ENCODE measurements at regions not wholly inside any gene's neighbourhood (a gene's known extent, or its start where the extent isn't known, plus 50 kb on each side); places are given as distances from the start of the nearest gene placed in this dataset.

DNA sequence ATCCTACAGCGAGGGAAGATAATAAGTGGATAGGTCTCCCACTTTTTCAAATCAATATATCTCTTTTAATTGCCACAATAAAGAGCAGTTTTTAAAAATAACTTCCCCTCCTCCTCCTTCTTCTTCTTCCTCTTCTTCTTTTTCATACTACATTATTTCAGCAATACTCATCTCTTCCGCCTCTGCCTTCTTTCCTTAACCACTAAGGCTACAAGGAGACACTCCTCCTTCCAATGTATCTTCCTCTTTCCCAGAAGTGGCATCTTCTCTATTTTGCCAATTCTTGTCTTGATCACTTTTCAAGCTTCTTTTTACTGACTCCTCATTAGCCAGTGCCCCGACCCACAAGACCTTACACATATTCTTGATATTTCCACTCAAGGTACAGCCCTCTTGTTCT, 546.6 kb upstream of the CHAC2 start:
- Histone ChIP-seq H3K27ac (ENCODE audit: control insufficient read depth, insufficient read depth) (no peak overlapping the region), H4K20me1 (ENCODE audit: control insufficient read depth, insufficient read depth) (no peaks in the 10 kb centered on the region), H3K4me3 (no peak overlapping the region), H3K36me3 (ENCODE audit: control insufficient read depth in 2 of 2, insufficient read depth in 2 of 2, low read length in 1 of 2) (no peaks in the 10 kb centered on the region), H2AFZ (ENCODE audit: control insufficient read depth, low read depth, low read length) (no peak overlapping the region), H3K9ac (ENCODE audit: control insufficient read depth, insufficient read depth, low read length) (no peak overlapping the region), H3K9me3 (replicated peaks; ENCODE audit: control insufficient read depth, insufficient read depth, low read length) (no peaks in the 10 kb centered on the region), H3K27me3 (replicated peaks in 1 of 2; ENCODE audit: control insufficient read depth in 2 of 2, insufficient read depth in 2 of 2, low read length in 1 of 2) (no peaks in the 10 kb centered on the region; a peak in 1 of 4 replicates), H3K79me2 (ENCODE audit: control insufficient read depth, insufficient read depth, low read length) (no peaks in the 10 kb centered on the region), H3K4me1 (ENCODE audit: control insufficient read depth, insufficient read depth, low read length) (no peaks in the 10 kb centered on the region), H3K4me2 (ENCODE audit: control insufficient read depth, insufficient read depth) (no peak overlapping the region)
- CTCF ChIA-PET: no interaction called here
- no peak for TF ChIP-seq CEBPB (IDR thresholded peaks at IDR 0.05; ENCODE audit: borderline replicate concordance in 1 of 2, low read depth in 2 of 2, low read length in 2 of 2)
- TF ChIP-seq, protein P1, sequence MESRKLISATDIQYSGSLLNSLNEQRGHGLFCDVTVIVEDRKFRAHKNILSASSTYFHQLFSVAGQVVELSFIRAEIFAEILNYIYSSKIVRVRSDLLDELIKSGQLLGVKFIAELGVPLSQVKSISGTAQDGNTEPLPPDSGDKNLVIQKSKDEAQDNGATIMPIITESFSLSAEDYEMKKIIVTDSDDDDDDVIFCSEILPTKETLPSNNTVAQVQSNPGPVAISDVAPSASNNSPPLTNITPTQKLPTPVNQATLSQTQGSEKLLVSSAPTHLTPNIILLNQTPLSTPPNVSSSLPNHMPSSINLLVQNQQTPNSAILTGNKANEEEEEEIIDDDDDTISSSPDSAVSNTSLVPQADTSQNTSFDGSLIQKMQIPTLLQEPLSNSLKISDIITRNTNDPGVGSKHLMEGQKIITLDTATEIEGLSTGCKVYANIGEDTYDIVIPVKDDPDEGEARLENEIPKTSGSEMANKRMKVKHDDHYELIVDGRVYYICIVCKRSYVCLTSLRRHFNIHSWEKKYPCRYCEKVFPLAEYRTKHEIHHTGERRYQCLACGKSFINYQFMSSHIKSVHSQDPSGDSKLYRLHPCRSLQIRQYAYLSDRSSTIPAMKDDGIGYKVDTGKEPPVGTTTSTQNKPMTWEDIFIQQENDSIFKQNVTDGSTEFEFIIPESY (IDR thresholded peaks at IDR 0.05): no peak
- TF ChIP-seq IKZF1 (conservative IDR thresholded peaks at IDR 0.05): no peak
- no peak for TF ChIP-seq HDGF (IDR thresholded peaks at IDR 0.05)
- TF ChIP-seq NFYA (IDR thresholded peaks at IDR 0.05; ENCODE audit: borderline replicate concordance, low read depth, low read length): no peak
- TF ChIP-seq, protein P2, sequence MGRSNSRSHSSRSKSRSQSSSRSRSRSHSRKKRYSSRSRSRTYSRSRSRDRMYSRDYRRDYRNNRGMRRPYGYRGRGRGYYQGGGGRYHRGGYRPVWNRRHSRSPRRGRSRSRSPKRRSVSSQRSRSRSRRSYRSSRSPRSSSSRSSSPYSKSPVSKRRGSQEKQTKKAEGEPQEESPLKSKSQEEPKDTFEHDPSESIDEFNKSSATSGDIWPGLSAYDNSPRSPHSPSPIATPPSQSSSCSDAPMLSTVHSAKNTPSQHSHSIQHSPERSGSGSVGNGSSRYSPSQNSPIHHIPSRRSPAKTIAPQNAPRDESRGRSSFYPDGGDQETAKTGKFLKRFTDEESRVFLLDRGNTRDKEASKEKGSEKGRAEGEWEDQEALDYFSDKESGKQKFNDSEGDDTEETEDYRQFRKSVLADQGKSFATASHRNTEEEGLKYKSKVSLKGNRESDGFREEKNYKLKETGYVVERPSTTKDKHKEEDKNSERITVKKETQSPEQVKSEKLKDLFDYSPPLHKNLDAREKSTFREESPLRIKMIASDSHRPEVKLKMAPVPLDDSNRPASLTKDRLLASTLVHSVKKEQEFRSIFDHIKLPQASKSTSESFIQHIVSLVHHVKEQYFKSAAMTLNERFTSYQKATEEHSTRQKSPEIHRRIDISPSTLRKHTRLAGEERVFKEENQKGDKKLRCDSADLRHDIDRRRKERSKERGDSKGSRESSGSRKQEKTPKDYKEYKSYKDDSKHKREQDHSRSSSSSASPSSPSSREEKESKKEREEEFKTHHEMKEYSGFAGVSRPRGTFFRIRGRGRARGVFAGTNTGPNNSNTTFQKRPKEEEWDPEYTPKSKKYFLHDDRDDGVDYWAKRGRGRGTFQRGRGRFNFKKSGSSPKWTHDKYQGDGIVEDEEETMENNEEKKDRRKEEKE (IDR thresholded peaks at IDR 0.05): no peak
- TF ChIP-seq ZNF24 (IDR thresholded peaks at IDR 0.05): no peak
- no peak for TF ChIP-seq CBX5 (IDR thresholded peaks at IDR 0.05; ENCODE audit: low read depth)
- no peak for TF ChIP-seq CBFB (IDR thresholded peaks at IDR 0.05; ENCODE audit: low read depth)
- no peak for TF ChIP-seq SMAD5 (IDR thresholded peaks at IDR 0.05; ENCODE audit: low read depth)
- TF ChIP-seq, protein P3, sequence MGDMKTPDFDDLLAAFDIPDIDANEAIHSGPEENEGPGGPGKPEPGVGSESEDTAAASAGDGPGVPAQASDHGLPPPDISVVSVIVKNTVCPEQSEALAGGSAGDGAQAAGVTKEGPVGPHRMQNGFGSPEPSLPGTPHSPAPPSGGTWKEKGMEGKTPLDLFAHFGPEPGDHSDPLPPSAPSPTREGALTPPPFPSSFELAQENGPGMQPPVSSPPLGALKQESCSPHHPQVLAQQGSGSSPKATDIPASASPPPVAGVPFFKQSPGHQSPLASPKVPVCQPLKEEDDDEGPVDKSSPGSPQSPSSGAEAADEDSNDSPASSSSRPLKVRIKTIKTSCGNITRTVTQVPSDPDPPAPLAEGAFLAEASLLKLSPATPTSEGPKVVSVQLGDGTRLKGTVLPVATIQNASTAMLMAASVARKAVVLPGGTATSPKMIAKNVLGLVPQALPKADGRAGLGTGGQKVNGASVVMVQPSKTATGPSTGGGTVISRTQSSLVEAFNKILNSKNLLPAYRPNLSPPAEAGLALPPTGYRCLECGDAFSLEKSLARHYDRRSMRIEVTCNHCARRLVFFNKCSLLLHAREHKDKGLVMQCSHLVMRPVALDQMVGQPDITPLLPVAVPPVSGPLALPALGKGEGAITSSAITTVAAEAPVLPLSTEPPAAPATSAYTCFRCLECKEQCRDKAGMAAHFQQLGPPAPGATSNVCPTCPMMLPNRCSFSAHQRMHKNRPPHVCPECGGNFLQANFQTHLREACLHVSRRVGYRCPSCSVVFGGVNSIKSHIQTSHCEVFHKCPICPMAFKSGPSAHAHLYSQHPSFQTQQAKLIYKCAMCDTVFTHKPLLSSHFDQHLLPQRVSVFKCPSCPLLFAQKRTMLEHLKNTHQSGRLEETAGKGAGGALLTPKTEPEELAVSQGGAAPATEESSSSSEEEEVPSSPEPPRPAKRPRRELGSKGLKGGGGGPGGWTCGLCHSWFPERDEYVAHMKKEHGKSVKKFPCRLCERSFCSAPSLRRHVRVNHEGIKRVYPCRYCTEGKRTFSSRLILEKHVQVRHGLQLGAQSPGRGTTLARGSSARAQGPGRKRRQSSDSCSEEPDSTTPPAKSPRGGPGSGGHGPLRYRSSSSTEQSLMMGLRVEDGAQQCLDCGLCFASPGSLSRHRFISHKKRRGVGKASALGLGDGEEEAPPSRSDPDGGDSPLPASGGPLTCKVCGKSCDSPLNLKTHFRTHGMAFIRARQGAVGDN (IDR thresholded peaks at IDR 0.05): no peak
- no peak for TF ChIP-seq HCFC1 (IDR thresholded peaks at IDR 0.05; ENCODE audit: low read length)
- no peak for TF ChIP-seq BACH1 (IDR thresholded peaks at IDR 0.05; ENCODE audit: borderline replicate concordance)
- TF ChIP-seq BMI1 (IDR thresholded peaks at IDR 0.05; ENCODE audit: borderline replicate concordance): no peak
- SMC1A ChIA-PET (ENCODE audit: uncharacterized antibody, unreplicated experiment): no interaction called here
- POLR2A ChIA-PET: no interaction called here
- WGBS (ENCODE audit: insufficient coverage, insufficient replicate concordance, low lambda C conversion rate, missing lambda C conversion rate): 33% methylated on average over 3 of the region's 3 CpGs
- no TSS peak for BruUV-seq (replicated peaks)
- RAD21 ChIA-PET (ENCODE audit: unreplicated experiment): no interaction called here
- in situ Hi-C loops (cut with MboI) (no loop called here), intact Hi-C loops (cut with micrococcal nuclease; ENCODE audit: unreplicated experiment) (no loop called here)
- FAIRE-seq (no peak), ATAC-seq (no peak), DNase-seq (ENCODE audit: low read depth, low spot score) (no peak)
